ENCODE measurements at regions not wholly inside any gene's neighbourhood (a gene's known extent, or its start where the extent isn't known, plus 50 kb on each side); places are given as distances from the start of the nearest gene placed in this dataset.

GRCh38 chr2:239833269-239834109, 191.7 kb downstream of the NDUFA10 start:
- TF ChIP-seq CTCF (IDR thresholded peaks at IDR 0.05) (no peak), ZFX (IDR thresholded peaks at IDR 0.05; ENCODE audit: borderline replicate concordance) (no peak)

Data from 22Rv1 (cell line).